ENCODE measurements at regions not wholly inside any gene's neighbourhood (a gene's known extent, or its start where the extent isn't known, plus 50 kb on each side); places are given as distances from the start of the nearest gene placed in this dataset.
"Not testable (repeated sequence)": the region's sequence is repeated elsewhere in the genome, so short reads cannot be mapped to it uniquely, and the experiment has no call there.

- Histone ChIP-seq H3K4me1 (no peaks in the 10 kb centered on the region), H3K4me3 (no peak overlapping the region), H3K27ac (replicated peaks in 1 of 4) (no peak overlapping the region), H3K27me3 (no peaks in the 10 kb centered on the region), H3K36me3 (no peaks in the 10 kb centered on the region), H3K9me3 (peaks cover 0 to 20% (median 5%) of the 10 kb centered on the region in 4 donors)
- TF ChIP-seq POLR2A (IDR thresholded peaks at IDR 0.05; ENCODE audit: low read depth) (no peak), POLR2AphosphoS5 (IDR thresholded peaks at IDR 0.05) (no peak), CTCF (IDR thresholded peaks at IDR 0.05) (no peak), EP300 (IDR thresholded peaks at IDR 0.05) (no peak)
- 83% methylated on average over 1 of the region's 1 CpG for WGBS
- DNase-seq (ENCODE audit: extremely low spot score), result no peak
- intact Hi-C loops (cut with DNase I), result no loop called here
Measured at GRCh38 chr2:8559805-8560204, 122.1 kb upstream of the ID2 start.

GRCh38 chr2:8561692-8562091 is 120.2 kb upstream of the ID2 start:
- H3K4me3 ChIP-seq; H3K4me1 ChIP-seq; DNase-seq (ENCODE audit: extremely low spot score); intact Hi-C loops (cut with DNase I); H3K27ac ChIP-seq (replicated peaks in 1 of 4); H3K36me3 ChIP-seq; H3K27me3 ChIP-seq: not testable (repeated sequence)
- WGBS, result 98% methylated on average over 2 of the region's 2 CpGs
- H3K9me3 ChIP-seq, result peaks cover 0 to 20% (median 5%) of the 10 kb centered on the region in 4 donors

GRCh38 chr2:8563814-8564474 is 117.9 kb upstream of the ID2 start:
- 94% methylated on average over 9 of the region's 9 CpGs for WGBS
- no peak for TF ChIP-seq CTCF (IDR thresholded peaks at IDR 0.05)
- no peak for TF ChIP-seq EP300 (IDR thresholded peaks at IDR 0.05)
- no peak for TF ChIP-seq POLR2A (IDR thresholded peaks at IDR 0.05; ENCODE audit: low read depth)
- no peak for TF ChIP-seq POLR2AphosphoS5 (IDR thresholded peaks at IDR 0.05)
- Histone ChIP-seq H3K27me3 (no peaks in the 10 kb centered on the region), H3K4me1 (no peaks in the 10 kb centered on the region), H3K27ac (replicated peaks in 1 of 4) (no peak overlapping the region), H3K36me3 (no peaks in the 10 kb centered on the region), H3K4me3 (no peak overlapping the region), H3K9me3 (peaks cover 0 to 13% (median 4%) of the 10 kb centered on the region in 4 donors)
- intact Hi-C loops (cut with DNase I), result no loop called here
- DNase-seq (ENCODE audit: extremely low spot score), result no peak

GRCh38 chr2:8564475-8564874 is 117.4 kb upstream of the ID2 start:
- no peak for DNase-seq (ENCODE audit: extremely low spot score)
- 96% methylated on average over 9 of the region's 9 CpGs for WGBS

More at GRCh38 chr2:8564475-8564874, 117.4 kb upstream of the ID2 start:
- intact Hi-C loops (cut with DNase I), result no loop called here
- Histone ChIP-seq H3K27ac (replicated peaks in 1 of 4) (no peak overlapping the region), H3K4me1 (no peaks in the 10 kb centered on the region), H3K4me3 (no peak overlapping the region), H3K36me3 (no peaks in the 10 kb centered on the region), H3K27me3 (no peaks in the 10 kb centered on the region), H3K9me3 (peaks cover 0 to 10% (median 4%) of the 10 kb centered on the region in 4 donors)
- TF ChIP-seq EP300 (IDR thresholded peaks at IDR 0.05), result no peak
- no peak for TF ChIP-seq POLR2A (IDR thresholded peaks at IDR 0.05; ENCODE audit: low read depth)
- no peak for TF ChIP-seq CTCF (IDR thresholded peaks at IDR 0.05)
- no peak for TF ChIP-seq POLR2AphosphoS5 (IDR thresholded peaks at IDR 0.05)

Data from esophagus muscularis mucosa (tissue), 4 donors.